ENCODE measurements at regions not wholly inside any gene's neighbourhood (a gene's known extent, or its start where the extent isn't known, plus 50 kb on each side); places are given as distances from the start of the nearest gene placed in this dataset.

DNA sequence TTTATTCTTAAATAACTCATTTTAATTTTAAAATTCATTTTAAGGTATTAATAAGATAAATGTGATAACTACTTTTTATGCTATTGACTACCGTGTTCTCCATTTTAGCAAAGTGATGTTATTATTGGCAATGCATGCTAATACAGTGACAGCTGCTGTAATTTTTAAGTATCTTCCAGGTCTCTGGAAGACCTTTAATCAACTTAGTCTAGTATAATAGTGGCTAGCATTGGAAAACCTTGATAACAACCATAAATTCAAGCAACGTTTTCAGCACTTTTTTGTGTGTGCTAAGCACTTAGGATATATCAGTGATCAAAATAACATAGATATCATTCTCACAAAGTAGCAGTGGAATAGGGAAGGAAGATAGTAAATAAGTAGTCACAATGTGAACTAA lies 230.9 kb upstream of the MAGI2 start:
- Histone ChIP-seq H3K4me1 (ENCODE audit: control insufficient read depth, insufficient read depth, low read length) (no peaks in the 10 kb centered on the region), H3K27ac (ENCODE audit: low read length) (no peak overlapping the region), H3K4me3 (ENCODE audit: low read length in 2 of 2) (no peak overlapping the region), H3K9ac (ENCODE audit: low read length in 2 of 2) (no peak overlapping the region), H3K27me3 (ENCODE audit: control insufficient read depth in 1 of 2, insufficient read depth in 2 of 2, low read length in 2 of 2) (no peaks in the 10 kb centered on the region), H3K36me3 (ENCODE audit: control insufficient read depth in 2 of 2, insufficient read depth in 2 of 2, low read length in 2 of 2) (no peaks in the 10 kb centered on the region), H3K9me3 (ENCODE audit: control insufficient read depth in 2 of 2, low read length in 2 of 2) (no peaks in the 10 kb centered on the region)

DNA sequence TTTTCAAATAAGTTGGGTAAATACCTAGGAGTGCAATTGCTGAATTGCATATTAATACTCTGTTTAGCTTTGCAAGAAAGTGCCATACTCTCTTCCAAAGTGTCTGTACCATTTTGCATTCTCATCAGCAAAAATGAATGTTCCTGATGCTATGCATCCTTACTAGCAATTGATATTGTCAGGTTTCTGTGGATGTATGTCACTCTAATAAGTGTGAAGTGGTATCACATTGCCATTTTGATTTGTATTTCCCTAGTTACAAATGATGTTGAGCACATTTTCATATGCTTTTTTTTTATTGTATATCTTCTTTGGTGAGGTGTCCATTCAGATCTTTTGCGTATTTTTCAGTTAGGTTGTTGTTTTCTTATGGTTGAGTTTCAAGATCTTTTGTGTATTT lies 230.4 kb upstream of the MAGI2 start:
- Histone ChIP-seq H3K4me3 (ENCODE audit: low read length in 2 of 2) (no peak overlapping the region), H3K27me3 (ENCODE audit: control insufficient read depth in 1 of 2, insufficient read depth in 2 of 2, low read length in 2 of 2) (no peaks in the 10 kb centered on the region), H3K27ac (ENCODE audit: low read length) (no peak overlapping the region), H3K4me1 (ENCODE audit: control insufficient read depth, insufficient read depth, low read length) (no peaks in the 10 kb centered on the region), H3K9ac (ENCODE audit: low read length in 2 of 2) (no peak overlapping the region), H3K36me3 (ENCODE audit: control insufficient read depth in 2 of 2, insufficient read depth in 2 of 2, low read length in 2 of 2) (no peaks in the 10 kb centered on the region), H3K9me3 (ENCODE audit: control insufficient read depth in 2 of 2, low read length in 2 of 2) (no peaks in the 10 kb centered on the region)

DNA sequence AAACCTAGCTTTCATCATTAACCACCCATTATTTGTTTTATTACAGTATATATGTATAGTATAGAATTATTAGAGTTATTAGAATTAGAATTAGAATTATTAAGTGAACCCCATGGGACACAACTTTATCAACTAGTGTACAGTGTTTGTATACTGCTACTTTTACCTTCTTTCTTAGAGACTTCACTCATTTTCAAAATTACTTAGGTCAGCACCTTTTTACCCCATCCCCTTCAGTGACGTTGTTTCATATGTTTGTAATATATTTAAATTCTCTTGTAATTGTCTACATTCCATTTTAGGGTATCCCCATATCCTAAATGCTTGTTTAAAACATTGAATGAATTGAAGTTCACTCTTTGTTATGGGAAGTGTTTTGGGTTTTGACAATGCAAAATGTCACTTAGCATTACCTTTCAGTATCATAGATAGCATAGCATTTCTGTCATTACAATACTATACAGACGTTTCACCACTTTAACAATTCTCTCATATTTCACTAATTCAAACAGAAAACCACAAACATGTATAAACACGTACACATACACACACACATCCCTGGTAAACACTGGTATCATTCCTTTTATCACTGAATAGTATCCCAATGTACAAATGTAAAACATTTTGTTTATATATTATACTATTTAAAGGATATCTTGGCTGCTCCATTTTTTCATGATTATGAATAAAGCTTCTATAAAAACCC lies 229.9 kb upstream of the MAGI2 start:
- Histone ChIP-seq H3K9me3 (ENCODE audit: control insufficient read depth in 2 of 2, low read length in 2 of 2) (no peaks in the 10 kb centered on the region), H3K4me3 (ENCODE audit: low read length in 2 of 2) (no peak overlapping the region), H3K4me1 (ENCODE audit: control insufficient read depth, insufficient read depth, low read length) (no peaks in the 10 kb centered on the region), H3K9ac (ENCODE audit: low read length in 2 of 2) (no peak overlapping the region), H3K36me3 (ENCODE audit: control insufficient read depth in 2 of 2, insufficient read depth in 2 of 2, low read length in 2 of 2) (no peaks in the 10 kb centered on the region), H3K27me3 (ENCODE audit: control insufficient read depth in 1 of 2, insufficient read depth in 2 of 2, low read length in 2 of 2) (no peaks in the 10 kb centered on the region), H3K27ac (ENCODE audit: low read length) (no peak overlapping the region)

DNA sequence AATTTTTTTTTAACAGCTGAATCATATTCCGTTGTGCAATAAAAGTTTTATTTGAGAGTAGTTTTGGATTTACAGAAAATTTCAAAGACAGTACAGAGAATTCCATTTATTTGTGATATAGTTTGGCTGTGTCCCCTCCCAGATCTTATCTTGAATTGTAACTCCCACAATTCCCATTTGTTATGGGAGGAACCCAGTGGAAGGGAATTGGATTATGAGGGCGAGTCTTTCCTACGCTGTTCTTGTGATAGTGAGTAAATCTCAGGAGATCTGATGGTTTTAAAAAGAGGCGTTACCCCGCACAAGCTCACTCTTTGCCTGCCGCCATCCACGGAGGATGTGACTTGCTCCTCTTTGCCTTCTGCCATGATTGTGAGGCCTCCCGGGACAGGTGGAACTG lies 228.0 kb upstream of the MAGI2 start:
- H3K4me3 ChIP-seq (ENCODE audit: low read length in 2 of 2) = no peak overlapping the region
- no peaks in the 10 kb centered on the region for H3K36me3 ChIP-seq (ENCODE audit: control insufficient read depth in 2 of 2, insufficient read depth in 2 of 2, low read length in 2 of 2)
- H3K27me3 ChIP-seq (ENCODE audit: control insufficient read depth in 1 of 2, insufficient read depth in 2 of 2, low read length in 2 of 2) = no peaks in the 10 kb centered on the region
- no peaks in the 10 kb centered on the region for H3K4me1 ChIP-seq (ENCODE audit: control insufficient read depth, insufficient read depth, low read length)
- no peaks in the 10 kb centered on the region for H3K9me3 ChIP-seq (ENCODE audit: control insufficient read depth in 2 of 2, low read length in 2 of 2)
- no peak overlapping the region for H3K27ac ChIP-seq (ENCODE audit: low read length)
- H3K9ac ChIP-seq (ENCODE audit: low read length in 2 of 2) = no peak overlapping the region

DNA sequence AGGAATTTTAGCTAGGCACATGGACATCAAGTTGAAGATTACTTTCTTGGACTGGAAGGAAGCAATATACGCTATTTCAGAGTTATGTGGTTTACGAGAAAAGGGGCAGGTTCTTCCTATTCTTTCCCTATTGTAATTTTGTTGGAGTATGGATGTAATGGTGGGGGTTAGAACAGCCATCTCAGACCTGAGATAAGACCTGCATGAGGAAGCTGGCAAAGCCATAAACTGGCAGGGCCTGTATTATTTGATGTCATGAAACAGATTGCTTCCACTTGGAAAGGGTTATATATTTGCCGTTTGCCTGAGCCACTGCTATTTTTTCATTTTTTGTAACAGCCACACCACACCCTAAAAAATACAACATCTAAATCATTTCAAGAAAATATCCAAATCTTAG lies 220.5 kb upstream of the MAGI2 start:
- no peaks in the 10 kb centered on the region for H3K9me3 ChIP-seq (ENCODE audit: control insufficient read depth in 2 of 2, low read length in 2 of 2)
- no peaks in the 10 kb centered on the region for H3K27me3 ChIP-seq (ENCODE audit: control insufficient read depth in 1 of 2, insufficient read depth in 2 of 2, low read length in 2 of 2)
- no peaks in the 10 kb centered on the region for H3K36me3 ChIP-seq (ENCODE audit: control insufficient read depth in 2 of 2, insufficient read depth in 2 of 2, low read length in 2 of 2)
- H3K4me3 ChIP-seq (ENCODE audit: low read length in 2 of 2) = no peak overlapping the region
- no peaks in the 10 kb centered on the region for H3K4me1 ChIP-seq (ENCODE audit: control insufficient read depth, insufficient read depth, low read length)
- H3K27ac ChIP-seq (ENCODE audit: low read length) = no peak overlapping the region
- no peak overlapping the region for H3K9ac ChIP-seq (ENCODE audit: low read length in 2 of 2)

DNA sequence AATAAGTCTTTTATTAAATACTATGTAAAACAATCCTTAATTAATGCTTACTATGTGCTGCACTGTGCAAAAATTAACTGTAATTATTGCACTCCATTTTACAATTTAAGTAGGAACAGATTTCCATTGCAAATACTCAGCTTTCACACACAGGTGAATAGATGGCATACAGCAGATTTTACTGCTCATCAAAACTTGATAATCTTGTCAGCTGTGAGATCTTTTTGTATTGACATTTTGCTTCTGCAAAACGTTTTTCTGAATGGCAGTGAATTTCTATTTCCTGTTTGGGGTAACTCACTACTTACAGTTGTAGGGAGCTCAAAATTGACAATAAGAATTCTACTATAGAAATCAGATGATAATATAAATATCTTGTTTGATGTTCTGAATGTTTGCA lies 220.0 kb upstream of the MAGI2 start:
- H3K9me3 ChIP-seq (ENCODE audit: control insufficient read depth in 2 of 2, low read length in 2 of 2) = no peaks in the 10 kb centered on the region
- no peak overlapping the region for H3K4me3 ChIP-seq (ENCODE audit: low read length in 2 of 2)

DNA sequence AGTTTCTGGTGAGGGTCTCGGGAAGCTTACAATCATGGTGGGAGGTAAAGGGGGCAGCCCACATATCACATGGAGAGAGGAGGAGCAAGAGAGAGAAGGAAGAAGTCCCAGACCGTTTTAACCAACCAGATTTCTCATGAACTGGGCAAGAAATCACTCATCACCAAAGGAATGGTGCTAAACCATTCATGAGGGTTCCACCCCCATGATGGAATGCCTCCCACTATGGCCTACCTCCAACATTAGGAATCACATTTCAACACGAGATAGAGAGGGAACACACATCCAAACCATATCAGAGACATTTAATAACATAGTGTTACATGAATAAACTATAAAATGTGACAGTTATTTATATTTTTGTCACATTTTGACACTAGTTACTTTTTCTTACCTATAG lies 214.8 kb upstream of the MAGI2 start:
- H3K9me3 ChIP-seq (ENCODE audit: control insufficient read depth in 2 of 2, low read length in 2 of 2) = no peaks in the 10 kb centered on the region
- H3K9ac ChIP-seq (ENCODE audit: low read length in 2 of 2) = no peak overlapping the region
- H3K4me1 ChIP-seq (ENCODE audit: control insufficient read depth, insufficient read depth, low read length) = no peaks in the 10 kb centered on the region
- no peak overlapping the region for H3K27ac ChIP-seq (ENCODE audit: low read length)
- H3K4me3 ChIP-seq (ENCODE audit: low read length in 2 of 2) = no peak overlapping the region
- no peaks in the 10 kb centered on the region for H3K27me3 ChIP-seq (ENCODE audit: control insufficient read depth in 1 of 2, insufficient read depth in 2 of 2, low read length in 2 of 2)
- H3K36me3 ChIP-seq (ENCODE audit: control insufficient read depth in 2 of 2, insufficient read depth in 2 of 2, low read length in 2 of 2) = no peaks in the 10 kb centered on the region

More for the DNA sequence above, 220.0 kb upstream of the MAGI2 start:
- H3K27ac ChIP-seq (ENCODE audit: low read length) = no peak overlapping the region
- no peaks in the 10 kb centered on the region for H3K27me3 ChIP-seq (ENCODE audit: control insufficient read depth in 1 of 2, insufficient read depth in 2 of 2, low read length in 2 of 2)
- no peak overlapping the region for H3K9ac ChIP-seq (ENCODE audit: low read length in 2 of 2)
- no peaks in the 10 kb centered on the region for H3K4me1 ChIP-seq (ENCODE audit: control insufficient read depth, insufficient read depth, low read length)
- no peaks in the 10 kb centered on the region for H3K36me3 ChIP-seq (ENCODE audit: control insufficient read depth in 2 of 2, insufficient read depth in 2 of 2, low read length in 2 of 2)

DNA sequence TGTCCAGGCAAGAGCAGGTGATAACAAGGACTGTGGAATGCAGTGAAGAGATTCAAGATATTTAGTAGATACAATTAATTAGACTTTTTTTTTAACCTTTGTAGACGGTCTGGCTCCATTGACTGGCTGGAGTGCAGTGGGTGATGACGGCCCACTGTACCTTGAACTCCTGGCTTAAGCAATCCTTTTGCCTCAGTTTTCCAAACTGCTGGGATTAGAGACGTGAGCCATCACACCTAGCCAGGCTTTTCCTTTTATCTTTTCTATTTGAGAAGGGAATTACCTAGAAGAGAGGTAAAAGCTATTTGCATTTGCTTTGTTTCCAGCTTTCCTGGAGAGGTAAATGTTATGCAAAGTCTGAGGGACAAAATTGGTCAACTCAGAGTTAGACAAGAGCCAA lies 213.0 kb upstream of the MAGI2 start:
- H3K27ac ChIP-seq (ENCODE audit: low read length) = no peak overlapping the region
- no peaks in the 10 kb centered on the region for H3K9me3 ChIP-seq (ENCODE audit: control insufficient read depth in 2 of 2, low read length in 2 of 2)
- no peak overlapping the region for H3K9ac ChIP-seq (ENCODE audit: low read length in 2 of 2)
- H3K27me3 ChIP-seq (ENCODE audit: control insufficient read depth in 1 of 2, insufficient read depth in 2 of 2, low read length in 2 of 2) = no peaks in the 10 kb centered on the region
- H3K4me1 ChIP-seq (ENCODE audit: control insufficient read depth, insufficient read depth, low read length) = no peaks in the 10 kb centered on the region
- H3K36me3 ChIP-seq (ENCODE audit: control insufficient read depth in 2 of 2, insufficient read depth in 2 of 2, low read length in 2 of 2) = no peaks in the 10 kb centered on the region
- no peak overlapping the region for H3K4me3 ChIP-seq (ENCODE audit: low read length in 2 of 2)

DNA sequence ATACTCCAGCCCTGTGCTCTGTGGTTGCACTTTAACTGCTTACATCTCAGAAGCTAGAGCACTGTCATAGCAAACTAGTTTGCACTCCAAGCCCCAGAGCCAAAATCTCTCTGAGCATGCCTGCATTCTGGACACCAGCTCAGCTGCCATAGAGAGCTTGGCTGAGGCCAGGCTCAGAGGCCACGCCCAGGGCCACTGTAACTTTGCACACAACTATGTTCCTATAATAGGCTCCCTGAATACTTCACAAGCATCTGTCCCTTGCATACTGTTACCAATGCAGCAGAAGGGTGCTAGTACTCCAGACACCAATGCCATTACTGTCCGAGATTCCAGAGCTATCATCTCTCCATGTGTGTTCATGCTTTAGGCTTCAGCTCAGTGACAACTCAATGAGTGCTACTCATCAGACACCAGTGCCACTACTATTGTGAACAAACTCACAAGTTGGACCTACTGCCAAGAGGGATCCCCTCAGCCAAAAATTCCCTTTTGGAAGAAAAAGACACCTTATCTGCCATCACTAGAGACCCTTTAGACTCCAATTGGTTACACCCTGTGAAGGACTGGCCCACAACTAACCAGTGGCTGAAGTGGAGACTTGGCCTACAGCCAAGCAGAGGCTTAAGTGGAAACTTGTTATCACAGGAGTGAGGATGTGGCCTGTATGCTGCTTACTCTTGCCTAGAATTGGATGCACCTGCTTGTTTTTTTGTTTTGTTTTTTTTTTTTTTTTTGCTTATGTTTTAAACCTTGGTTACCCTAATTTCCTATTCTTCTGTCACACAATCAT lies 211.6 kb upstream of the MAGI2 start:
- H3K27me3 ChIP-seq (ENCODE audit: control insufficient read depth in 1 of 2, insufficient read depth in 2 of 2, low read length in 2 of 2) = no peaks in the 10 kb centered on the region
- no peaks in the 10 kb centered on the region for H3K4me1 ChIP-seq (ENCODE audit: control insufficient read depth, insufficient read depth, low read length)
- H3K9ac ChIP-seq (ENCODE audit: low read length in 2 of 2) = no peak overlapping the region
- no peak overlapping the region for H3K4me3 ChIP-seq (ENCODE audit: low read length in 2 of 2)
- no peaks in the 10 kb centered on the region for H3K9me3 ChIP-seq (ENCODE audit: control insufficient read depth in 2 of 2, low read length in 2 of 2)
- no peak overlapping the region for H3K27ac ChIP-seq (ENCODE audit: low read length)
- H3K36me3 ChIP-seq (ENCODE audit: control insufficient read depth in 2 of 2, insufficient read depth in 2 of 2, low read length in 2 of 2) = no peaks in the 10 kb centered on the region

DNA sequence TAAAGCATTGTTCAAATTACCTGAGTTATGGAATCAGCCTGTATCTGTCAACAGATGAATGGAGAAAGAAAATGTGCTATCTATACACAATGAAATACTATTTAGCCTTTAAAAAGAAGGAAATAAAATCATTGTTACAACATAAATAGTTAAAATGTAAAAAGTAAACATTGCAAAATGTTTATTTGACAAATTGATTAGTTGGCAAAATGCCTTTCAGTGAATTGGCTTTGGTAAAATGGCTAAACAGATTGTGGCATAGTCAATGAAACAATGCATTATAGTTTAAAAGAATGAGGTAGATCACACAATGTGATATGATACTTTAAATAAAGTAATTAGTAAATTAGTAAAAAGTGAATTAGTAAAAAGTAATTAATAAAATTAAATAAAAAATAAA lies 204.8 kb upstream of the MAGI2 start:
- Histone ChIP-seq H3K4me3 (ENCODE audit: low read length in 2 of 2) (no peak overlapping the region), H3K27me3 (ENCODE audit: control insufficient read depth in 1 of 2, insufficient read depth in 2 of 2, low read length in 2 of 2) (no peaks in the 10 kb centered on the region), H3K9ac (ENCODE audit: low read length in 2 of 2) (no peak overlapping the region), H3K9me3 (ENCODE audit: control insufficient read depth in 2 of 2, low read length in 2 of 2) (no peaks in the 10 kb centered on the region), H3K27ac (ENCODE audit: low read length) (no peak overlapping the region), H3K36me3 (ENCODE audit: control insufficient read depth in 2 of 2, insufficient read depth in 2 of 2, low read length in 2 of 2) (no peaks in the 10 kb centered on the region), H3K4me1 (ENCODE audit: control insufficient read depth, insufficient read depth, low read length) (no peaks in the 10 kb centered on the region)

DNA sequence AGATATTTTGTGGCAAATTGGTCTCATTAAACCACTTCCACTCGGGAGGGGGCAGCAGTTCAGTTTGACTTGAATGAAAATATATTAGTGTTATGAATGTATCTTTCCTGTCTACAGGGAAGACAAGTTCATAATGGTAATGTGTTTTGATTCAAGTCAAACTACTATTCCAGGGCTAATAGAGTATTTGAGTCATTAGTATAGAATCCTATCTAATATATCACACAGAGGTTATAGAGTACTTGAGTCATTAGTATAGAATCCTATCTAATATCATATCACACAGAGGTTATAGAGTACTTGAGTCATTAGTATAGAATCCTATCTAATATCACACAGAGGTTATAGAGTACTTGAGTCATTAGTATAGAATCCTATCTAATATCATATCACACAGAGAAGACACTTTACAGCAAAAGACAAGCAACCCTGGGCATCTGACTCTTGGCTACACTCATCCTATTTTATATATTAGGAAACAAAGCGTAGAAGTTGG lies 199.7 kb upstream of the MAGI2 start:
- H3K36me3 ChIP-seq (ENCODE audit: control insufficient read depth in 2 of 2, insufficient read depth in 2 of 2, low read length in 2 of 2) = no peaks in the 10 kb centered on the region
- no peak overlapping the region for H3K4me3 ChIP-seq (ENCODE audit: low read length in 2 of 2)
- H3K27me3 ChIP-seq (ENCODE audit: control insufficient read depth in 1 of 2, insufficient read depth in 2 of 2, low read length in 2 of 2) = no peaks in the 10 kb centered on the region
- no peak overlapping the region for H3K9ac ChIP-seq (ENCODE audit: low read length in 2 of 2)
- H3K9me3 ChIP-seq (ENCODE audit: control insufficient read depth in 2 of 2, low read length in 2 of 2) = no peaks in the 10 kb centered on the region
- no peak overlapping the region for H3K27ac ChIP-seq (ENCODE audit: low read length)
- no peaks in the 10 kb centered on the region for H3K4me1 ChIP-seq (ENCODE audit: control insufficient read depth, insufficient read depth, low read length)

Measured in stomach smooth muscle (tissue), 2 donors.